ENCODE measurements at regions not wholly inside any gene's neighbourhood (a gene's known extent, or its start where the extent isn't known, plus 50 kb on each side); places are given as distances from the start of the nearest gene placed in this dataset.

- no peak for ATAC-seq
- Histone ChIP-seq H3K9me3 (no peaks in the 10 kb centered on the region), H3K4me1 (no peaks in the 10 kb centered on the region), H3K27ac (no peak overlapping the region), H3K36me3 (no peaks in the 10 kb centered on the region), H3K4me3 (no peak overlapping the region), H3K27me3 (no peaks in the 10 kb centered on the region)
- no peak for TF ChIP-seq CTCF (IDR thresholded peaks at IDR 0.05)
- WGBS, 2 donors: 95 to 96% methylated on average over 3 of the region's 3 CpGs
- DNase-seq: no peak
- intact Hi-C loops (cut with DNase I): no loop called here
Measured at GRCh38 chr12:17595111-17595510, 494.9 kb downstream of the RERGL start.

- ATAC-seq: no peak
- Histone ChIP-seq H3K27me3 (no peaks in the 10 kb centered on the region), H3K27ac (no peak overlapping the region), H3K9me3 (no peaks in the 10 kb centered on the region), H3K36me3 (no peaks in the 10 kb centered on the region), H3K4me3 (no peak overlapping the region), H3K4me1 (no peaks in the 10 kb centered on the region)
- WGBS, 2 donors: 66 to 70% methylated on average over 2 of the region's 2 CpGs
- intact Hi-C loops (cut with DNase I): no loop called here
- no peak for TF ChIP-seq CTCF (IDR thresholded peaks at IDR 0.05)
- no peak for DNase-seq
Measured at GRCh38 chr12:17593715-17594406, 496.1 kb downstream of the RERGL start.

GRCh38 chr12:17592472-17592871 is 497.5 kb downstream of the RERGL start:
- no peak overlapping the region for H3K4me3 ChIP-seq
- no peaks in the 10 kb centered on the region for H3K9me3 ChIP-seq
- DNase-seq (no peak), ATAC-seq (no peak)
- H3K4me1 ChIP-seq: no peaks in the 10 kb centered on the region
- intact Hi-C loops (cut with DNase I): no loop called here
- TF ChIP-seq CTCF (IDR thresholded peaks at IDR 0.05): no peak
- no peaks in the 10 kb centered on the region for H3K27me3 ChIP-seq
- WGBS, 2 donors: 79 to 85% methylated on average over 4 of the region's 4 CpGs
- no peak overlapping the region for H3K27ac ChIP-seq
- H3K36me3 ChIP-seq: no peaks in the 10 kb centered on the region

- TF ChIP-seq CTCF (IDR thresholded peaks at IDR 0.05): no peak
- H3K9me3 ChIP-seq: no peaks in the 10 kb centered on the region
- no peaks in the 10 kb centered on the region for H3K27me3 ChIP-seq
- H3K27ac ChIP-seq: no peak overlapping the region
- DNase-seq: no peak
- no peaks in the 10 kb centered on the region for H3K36me3 ChIP-seq
- intact Hi-C loops (cut with DNase I): no loop called here
- no peak for ATAC-seq
- no peaks in the 10 kb centered on the region for H3K4me1 ChIP-seq
- no peak overlapping the region for H3K4me3 ChIP-seq
- WGBS, 2 donors: 86 to 97% methylated on average over 4 of the region's 4 CpGs
Measured at GRCh38 chr12:17591005-17591681, 498.9 kb downstream of the RERGL start.

Data from heart right ventricle (tissue), 16 donors.